A673 (cell line): ENCODE measurements at regions not wholly inside any gene's neighbourhood (a gene's known extent, or its start where the extent isn't known, plus 50 kb on each side); places are given as distances from the start of the nearest gene placed in this dataset.

ENCODE experiments used
- BruUV-seq: library from RNA; stranded (reverse); fragments of 400-500 nt; replicated peaks from 2 replicates; lab custom pipeline; 2021; lab: Mats Ljungman, UMichigan
- CTCF ChIA-PET: fragments of 300-600 bp; sonication (Branson Sonifier 250); formaldehyde crosslinking; loops from one replicate; lab custom pipeline; 2022; ENCODE audit warnings: antibody characterized with exemption; lab: Charles Lee
- POLR2A ChIA-PET: fragments of 300-600 bp; sonication (Branson Sonifier 250); formaldehyde crosslinking; loops from one replicate; lab custom pipeline; 2022; ENCODE audit warnings: antibody characterized with exemption; ENCODE audit not compliant: low non-redundant PET; lab: Charles Lee
- DNase-seq: peaks from one replicate; pipeline ENCODE4 v3.0.0-alpha.2; 2015; ENCODE audit warnings: low spot score
- H3K27ac ChIP-seq: fragments of 200-600 bp; sonication (generic); 2 replicates; pipeline ENCODE4 v1.5.1; 2016; ENCODE audit warnings: mixed run types, low read depth, mild to moderate bottlenecking, mixed read lengths, antibody characterized with exemption, low read length; ENCODE audit not compliant: poor library complexity, severe bottlenecking
- H3K27me3 ChIP-seq: fragments of 200-600 bp; sonication (generic); replicated peaks from 2 replicates; pipeline ENCODE4 v1.6.1; 2017; ENCODE audit warnings: mixed run types, low read depth, mild to moderate bottlenecking, mixed read lengths, antibody characterized with exemption, low read length; ENCODE audit not compliant: insufficient read depth, poor library complexity
- H3K36me3 ChIP-seq: fragments of 200-600 bp; sonication (generic); 2 replicates; pipeline ENCODE4 v1.6.1; 2016; ENCODE audit warnings: mixed run types, mild to moderate bottlenecking, mixed read lengths, antibody characterized with exemption, low read length; ENCODE audit not compliant: insufficient read depth, poor library complexity, severe bottlenecking
- H3K4me1 ChIP-seq: fragments of 200-600 bp; sonication (generic); 2 replicates; pipeline ENCODE4 v1.6.1; 2017; ENCODE audit warnings: mixed run types, mild to moderate bottlenecking, mixed read lengths, antibody characterized with exemption, low read length; ENCODE audit not compliant: insufficient read depth, poor library complexity, severe bottlenecking
- H3K4me3 ChIP-seq: fragments of 200-600 bp; sonication (generic); 2 replicates; pipeline ENCODE4 v1.5.1; 2016; ENCODE audit warnings: low read depth, mixed run types, mild to moderate bottlenecking, mixed read lengths, low read length; ENCODE audit not compliant: poor library complexity, severe bottlenecking
- H3K9me3 ChIP-seq: fragments of 200-600 bp; sonication (generic); 2 replicates; pipeline ENCODE4 v1.6.1; 2016; ENCODE audit warnings: mixed run types, low read depth, mild to moderate bottlenecking, mixed read lengths, antibody characterized with exemption, low read length; ENCODE audit not compliant: poor library complexity, severe bottlenecking
- EZH2 ChIP-seq: fragments of 200-600 bp; sonication (generic); IDR thresholded peaks from 2 replicates; pipeline ENCODE4 v1.6.1; 2017; ENCODE audit warnings: borderline replicate concordance, low read depth, mild to moderate bottlenecking, mixed read lengths, antibody characterized with exemption, low read length; ENCODE audit not compliant: poor library complexity, severe bottlenecking
- intact Hi-C: fragments of 100-400 bp; cut with micrococcal nuclease; formaldehyde crosslinking; loops from one replicate; pipeline ENCODE4 v1.10.0; 2022; ENCODE audit not compliant: unreplicated experiment
- TF ChIP-seq, protein P1 (sequence below): fragments of 300-800, 200-600 bp; sonication (generic); conservative IDR thresholded peaks from 2 replicates; pipeline ENCODE4 v1.5.1; 2017; ENCODE audit warnings: low read depth, mild to moderate bottlenecking, antibody characterized with exemption, low read length, moderate library complexity, mixed read lengths

DNA sequence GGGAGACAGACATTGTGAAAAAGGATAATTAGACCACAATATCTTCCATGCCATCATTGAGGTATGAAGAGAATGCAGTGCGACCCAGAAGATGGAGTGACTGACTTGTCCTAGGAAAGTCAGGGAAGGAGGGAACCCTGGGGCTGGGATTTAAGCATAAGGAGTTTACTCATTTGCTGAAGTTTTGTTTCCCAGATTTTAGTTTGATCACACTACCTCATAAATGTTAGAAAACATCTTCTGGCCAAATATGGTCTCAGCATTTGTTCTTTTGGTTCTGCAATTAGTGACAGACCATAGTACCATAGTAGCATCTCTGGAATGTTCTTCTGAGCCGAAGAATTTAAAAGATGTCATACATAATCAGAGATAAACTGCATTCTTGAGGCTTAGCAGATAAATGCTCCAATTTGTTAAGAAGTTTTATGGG lies 96.5 kb upstream of the PGRMC2 start:
- ChIA-PET CTCF (no interaction called here), POLR2A (no interaction called here)
- intact Hi-C loops: no loop called here
- Histone ChIP-seq H3K4me3 (no peak overlapping the region), H3K27me3 (no peaks in the 10 kb centered on the region), H3K4me1 (peaks cover 22% of the 10 kb centered on the region), H3K27ac (no peak overlapping the region), H3K36me3 (no peaks in the 10 kb centered on the region), H3K9me3 (no peaks in the 10 kb centered on the region)
- no peak for TF ChIP-seq EZH2
- TF ChIP-seq, protein P1, sequence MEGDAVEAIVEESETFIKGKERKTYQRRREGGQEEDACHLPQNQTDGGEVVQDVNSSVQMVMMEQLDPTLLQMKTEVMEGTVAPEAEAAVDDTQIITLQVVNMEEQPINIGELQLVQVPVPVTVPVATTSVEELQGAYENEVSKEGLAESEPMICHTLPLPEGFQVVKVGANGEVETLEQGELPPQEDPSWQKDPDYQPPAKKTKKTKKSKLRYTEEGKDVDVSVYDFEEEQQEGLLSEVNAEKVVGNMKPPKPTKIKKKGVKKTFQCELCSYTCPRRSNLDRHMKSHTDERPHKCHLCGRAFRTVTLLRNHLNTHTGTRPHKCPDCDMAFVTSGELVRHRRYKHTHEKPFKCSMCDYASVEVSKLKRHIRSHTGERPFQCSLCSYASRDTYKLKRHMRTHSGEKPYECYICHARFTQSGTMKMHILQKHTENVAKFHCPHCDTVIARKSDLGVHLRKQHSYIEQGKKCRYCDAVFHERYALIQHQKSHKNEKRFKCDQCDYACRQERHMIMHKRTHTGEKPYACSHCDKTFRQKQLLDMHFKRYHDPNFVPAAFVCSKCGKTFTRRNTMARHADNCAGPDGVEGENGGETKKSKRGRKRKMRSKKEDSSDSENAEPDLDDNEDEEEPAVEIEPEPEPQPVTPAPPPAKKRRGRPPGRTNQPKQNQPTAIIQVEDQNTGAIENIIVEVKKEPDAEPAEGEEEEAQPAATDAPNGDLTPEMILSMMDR: no peak
- DNase-seq: peak; percentile 14
- no TSS peak for BruUV-seq

DNA sequence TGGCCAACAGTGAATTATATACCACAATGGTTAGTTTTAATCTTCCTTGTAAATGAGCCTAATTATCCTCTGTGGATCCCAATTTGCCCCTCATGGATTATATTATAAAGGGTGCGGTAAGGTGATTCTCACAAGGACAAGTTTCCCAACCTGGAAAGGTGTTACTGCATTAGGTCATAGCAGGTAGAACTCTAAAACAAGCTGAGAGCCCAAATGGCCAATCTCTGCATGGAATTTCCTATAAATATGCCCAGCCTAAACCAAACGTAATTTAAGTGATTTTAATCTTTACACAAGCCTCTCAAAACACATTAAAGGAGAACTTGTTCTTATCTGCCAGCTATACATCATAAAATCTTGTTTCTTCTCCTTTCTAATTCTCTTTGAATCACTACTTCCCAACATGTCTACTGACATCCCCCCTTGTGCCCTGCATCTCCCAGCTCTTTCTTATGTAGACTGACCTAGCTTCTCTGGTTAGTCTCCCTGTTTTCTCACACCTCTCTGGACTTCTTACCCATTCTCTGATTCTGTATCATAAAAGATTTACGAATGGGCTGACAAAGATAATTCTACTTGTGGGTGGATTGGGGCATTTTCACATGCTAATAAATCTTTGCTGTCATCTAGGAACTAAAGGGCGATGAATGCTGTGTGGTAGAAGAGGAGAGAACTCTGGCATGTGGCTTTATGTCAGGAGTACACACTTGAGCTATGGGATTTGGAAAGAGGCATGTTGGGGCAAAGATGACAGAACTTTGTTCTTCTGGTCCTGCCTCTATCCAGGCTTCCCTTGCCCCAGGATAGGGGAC lies 94.3 kb upstream of the PGRMC2 start:
- ChIA-PET POLR2A (no interaction called here), CTCF (no interaction called here)
- Histone ChIP-seq H3K4me3 (no peak overlapping the region), H3K4me1 (peaks cover 15% of the 10 kb centered on the region), H3K27ac (no peak overlapping the region), H3K36me3 (no peaks in the 10 kb centered on the region), H3K9me3 (peaks cover 3% of the 10 kb centered on the region), H3K27me3 (no peaks in the 10 kb centered on the region)
- intact Hi-C loops: no loop called here
- DNase-seq: no peak
- TF ChIP-seq EZH2: no peak
- TF ChIP-seq, protein P1: no peak
- no TSS peak for BruUV-seq

DNA sequence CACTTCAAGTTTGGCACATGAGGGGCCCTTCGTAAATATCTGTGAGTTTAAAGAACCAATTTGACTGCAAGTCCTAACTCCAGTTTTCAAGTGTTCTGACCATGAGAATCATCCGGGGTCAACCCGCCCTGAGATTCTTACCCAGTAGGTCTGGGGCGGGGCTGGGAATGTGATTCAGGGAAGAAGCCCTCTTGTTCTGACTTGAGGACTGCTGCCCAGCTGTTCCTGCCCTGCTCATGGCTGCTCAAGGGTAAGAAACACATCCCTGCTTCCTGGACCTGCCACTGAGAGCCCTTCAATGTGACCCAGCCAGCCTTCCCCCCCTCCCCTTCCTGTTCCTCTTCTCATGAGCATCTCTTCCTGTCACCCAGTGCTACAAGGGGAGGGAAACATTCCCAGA lies 92.7 kb upstream of the PGRMC2 start:
- no peak overlapping the region for H3K4me3 ChIP-seq
- intact Hi-C loops: no loop called here
- H3K9me3 ChIP-seq: peaks cover 8% of the 10 kb centered on the region
- POLR2A ChIA-PET: no interaction called here
- TF ChIP-seq EZH2: no peak
- TF ChIP-seq, protein P1: no peak
- BruUV-seq: no TSS peak
- CTCF ChIA-PET: no interaction called here
- H3K27ac ChIP-seq: no peak overlapping the region
- H3K4me1 ChIP-seq: no peaks in the 10 kb centered on the region
- no peaks in the 10 kb centered on the region for H3K36me3 ChIP-seq
- DNase-seq: no peak
- H3K27me3 ChIP-seq: no peaks in the 10 kb centered on the region
